ENCODE measurements at regions not wholly inside any gene's neighbourhood (a gene's known extent, or its start where the extent isn't known, plus 50 kb on each side); places are given as distances from the start of the nearest gene placed in this dataset.

GRCh38 chr2:176546550-176546949 lies 277.3 kb downstream of the MTX2 start:
- no peak for TF ChIP-seq CTCF (IDR thresholded peaks at IDR 0.05; ENCODE audit: poor library complexity)
- TF ChIP-seq EZH2 (IDR thresholded peaks at IDR 0.05; ENCODE audit: borderline replicate concordance) = no peak
